HG03095 (cell line): ENCODE measurements at regions not wholly inside any gene's neighbourhood (a gene's known extent, or its start where the extent isn't known, plus 50 kb on each side); places are given as distances from the start of the nearest gene placed in this dataset.
"Not testable (repeated sequence)": the region's sequence is repeated elsewhere in the genome, so short reads cannot be mapped to it uniquely, and the experiment has no call there.

Source experiments
- ATAC-seq: cut with Tn5 transposase; IDR thresholded peaks from one replicate; pipeline ENCODE4 v1.9.1; 2021; ENCODE audit warnings: moderate library complexity; ENCODE audit not compliant: unreplicated experiment

GRCh38 chr13:76667551-76667950 is 218.7 kb downstream of the KCTD12 start:
- ATAC-seq: no peak

GRCh38 chr13:76663592-76664335 is 222.4 kb downstream of the KCTD12 start:
- ATAC-seq: no peak

GRCh38 chr13:76659074-76659473 is 227.1 kb downstream of the KCTD12 start:
- ATAC-seq: not testable (repeated sequence)

GRCh38 chr13:76656500-76656899 is 229.7 kb downstream of the KCTD12 start:
- no peak for ATAC-seq

GRCh38 chr13:76656056-76656455 is 230.1 kb downstream of the KCTD12 start:
- ATAC-seq: no peak

GRCh38 chr13:76654263-76654662 is 231.9 kb downstream of the KCTD12 start:
- ATAC-seq: no peak

GRCh38 chr13:76651286-76651685 is 234.9 kb downstream of the KCTD12 start:
- ATAC-seq: no peak

- ATAC-seq: no peak
Measured at GRCh38 chr13:76647550-76647949, 238.7 kb downstream of the KCTD12 start.

- ATAC-seq: no peak
Measured at GRCh38 chr13:76646946-76647345, 239.3 kb downstream of the KCTD12 start.

GRCh38 chr13:76645632-76646031 is 240.6 kb downstream of the KCTD12 start:
- ATAC-seq: no peak

GRCh38 chr13:76644906-76645305 is 241.3 kb downstream of the KCTD12 start:
- ATAC-seq: no peak

GRCh38 chr13:76643596-76643995 is 242.6 kb downstream of the KCTD12 start:
- no peak for ATAC-seq

GRCh38 chr13:76641056-76641455 is 245.1 kb downstream of the KCTD12 start:
- no peak for ATAC-seq

GRCh38 chr13:76638882-76639281 is 247.3 kb downstream of the KCTD12 start:
- ATAC-seq: no peak

- ATAC-seq: no peak
Measured at GRCh38 chr13:76638181-76638580, 248.0 kb downstream of the KCTD12 start.

GRCh38 chr13:76637641-76638141 is 248.5 kb downstream of the KCTD12 start:
- ATAC-seq: no peak

- no peak for ATAC-seq
Measured at GRCh38 chr13:76636829-76637228, 249.4 kb downstream of the KCTD12 start.

- no peak for ATAC-seq
Measured at GRCh38 chr13:76635232-76636230, 250.7 kb downstream of the KCTD12 start.

GRCh38 chr13:76634431-76635191 is 251.6 kb downstream of the KCTD12 start:
- no peak for ATAC-seq

GRCh38 chr13:76632401-76633044 is 253.7 kb downstream of the KCTD12 start:
- no peak for ATAC-seq
